M059J (cell line): ENCODE measurements at regions not wholly inside any gene's neighbourhood (a gene's known extent, or its start where the extent isn't known, plus 50 kb on each side); places are given as distances from the start of the nearest gene placed in this dataset.
"Not testable (repeated sequence)": the region's sequence is repeated elsewhere in the genome, so short reads cannot be mapped to it uniquely, and the experiment has no call there.

Experiments
- DNase-seq: peaks from one replicate; pipeline ENCODE4 v3.0.0-alpha.2; 2012; ENCODE audit warnings: low read depth

DNA sequence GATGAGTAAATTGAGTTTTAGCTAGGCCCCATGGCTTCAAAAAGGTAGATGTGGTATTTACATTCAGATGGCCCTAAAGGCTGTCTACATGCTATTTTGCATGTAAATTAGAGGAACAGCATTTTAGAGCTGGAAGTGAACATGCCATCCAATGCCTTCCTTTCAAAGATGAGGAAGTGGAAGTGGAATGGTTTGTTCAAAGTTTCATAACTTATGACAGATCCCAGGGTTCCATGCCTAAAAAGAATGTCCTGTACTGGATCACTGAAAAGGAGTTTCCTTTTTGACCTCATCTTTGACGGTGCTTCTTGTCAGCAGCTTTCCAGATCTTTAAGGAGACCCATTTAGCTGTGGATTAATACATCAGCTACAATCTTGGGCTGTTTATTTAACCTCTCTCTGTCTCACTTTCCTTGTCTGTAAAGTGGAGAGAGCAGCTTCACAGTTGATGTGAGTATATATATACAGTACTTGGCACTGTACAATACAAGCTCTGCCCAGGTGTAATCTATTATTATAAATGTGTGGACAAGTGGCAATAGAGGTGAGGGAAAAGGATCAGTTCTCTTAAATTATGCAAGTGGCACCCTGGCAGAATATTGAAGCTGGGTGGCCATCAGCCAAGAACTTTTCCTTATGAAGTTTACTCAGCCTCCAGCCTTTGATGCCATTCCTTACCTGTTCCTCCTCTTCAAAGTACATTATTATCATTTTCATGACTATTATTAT lies 68.7 kb upstream of the GOLGA8B start:
- no peak for DNase-seq

DNA sequence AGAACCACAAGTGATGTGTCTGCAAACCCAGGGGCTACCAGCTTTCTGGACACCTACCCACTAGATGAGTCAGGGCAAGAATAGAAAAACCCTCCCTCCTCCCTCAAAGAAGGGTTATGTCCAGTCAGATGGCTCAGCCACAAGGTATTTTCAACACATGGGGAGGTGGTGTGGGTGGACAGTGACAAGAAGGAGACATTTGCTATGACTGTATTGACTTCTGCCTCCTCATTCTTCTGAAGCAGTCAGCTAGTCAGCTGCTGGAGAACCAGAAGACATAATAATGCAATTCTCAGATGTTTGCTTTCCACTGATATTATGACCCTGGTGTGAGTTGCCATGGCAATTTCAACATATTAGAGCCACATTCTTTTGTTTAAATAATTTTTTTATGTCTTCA lies 66.7 kb upstream of the GOLGA8B start:
- DNase-seq, result peak; percentile 41

DNA sequence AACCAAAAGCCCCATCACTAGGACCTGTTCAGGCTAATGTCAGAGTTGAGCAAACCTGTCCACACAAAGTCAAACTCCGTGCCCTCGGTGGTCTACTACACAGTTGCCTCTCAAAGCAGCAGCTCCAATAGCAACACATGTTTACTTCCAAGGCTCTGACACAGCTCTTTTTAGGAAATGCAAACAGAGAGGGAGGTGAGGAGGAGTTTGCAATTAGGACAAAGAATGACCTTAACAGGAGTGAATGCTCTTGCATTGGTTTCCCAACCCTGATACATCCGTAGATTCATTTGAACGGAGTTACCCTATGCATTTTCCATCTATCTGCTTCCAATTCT lies 64.8 kb upstream of the GOLGA8B start:
- DNase-seq, result no peak

DNA sequence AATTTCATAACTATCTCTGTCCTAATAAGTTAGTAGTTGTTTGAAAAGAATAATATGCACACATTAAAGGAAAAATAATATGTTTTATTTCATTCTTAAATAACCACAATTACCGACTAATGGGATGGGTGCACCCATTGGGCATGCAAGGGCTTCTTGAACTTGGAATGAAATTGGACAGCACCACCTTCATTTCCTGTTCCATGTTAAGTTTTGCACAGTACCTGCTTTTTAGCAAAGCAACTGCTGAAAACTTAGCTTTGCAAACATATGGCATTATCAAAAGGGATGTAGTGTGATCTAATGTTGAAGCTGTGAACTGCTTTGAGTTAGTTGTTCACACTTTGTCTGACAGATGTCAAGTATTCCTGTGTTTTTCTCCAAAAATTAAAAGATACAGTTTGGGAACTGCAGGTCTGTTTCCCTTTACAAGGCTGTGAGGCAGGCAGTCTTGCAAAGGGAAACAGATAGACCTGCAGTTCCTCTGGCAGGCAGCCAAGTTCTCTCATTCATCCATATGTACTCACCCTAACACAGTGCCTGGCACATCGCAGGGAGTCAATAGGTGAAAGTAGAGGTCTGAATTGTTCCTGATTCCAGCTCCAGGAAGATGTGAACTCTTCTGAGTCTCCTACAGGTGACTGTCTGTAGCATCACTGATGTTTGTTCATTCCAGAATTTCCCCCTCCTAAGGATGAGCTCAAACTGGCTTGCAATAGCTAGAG lies 64.3 kb upstream of the GOLGA8B start:
- DNase-seq, result no peak

DNA sequence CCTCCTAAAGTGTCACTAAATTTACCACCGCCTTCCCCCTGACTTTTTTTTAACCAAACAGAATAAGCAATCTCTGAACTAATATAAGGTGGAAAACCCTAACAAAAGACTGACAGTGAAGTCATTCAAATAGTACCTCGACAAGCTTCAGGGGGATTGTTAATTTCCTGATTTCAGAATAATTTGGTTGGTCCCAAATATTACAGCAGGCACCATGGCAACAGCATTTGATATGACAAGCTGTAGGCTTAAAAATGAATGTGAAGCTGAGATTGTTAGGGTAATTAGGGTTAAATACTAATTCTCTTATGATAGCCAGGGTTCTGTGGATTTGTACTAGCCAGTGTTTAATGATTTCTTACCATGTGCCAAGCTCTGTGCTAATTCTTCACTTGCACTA lies 63.5 kb upstream of the GOLGA8B start:
- no peak for DNase-seq

DNA sequence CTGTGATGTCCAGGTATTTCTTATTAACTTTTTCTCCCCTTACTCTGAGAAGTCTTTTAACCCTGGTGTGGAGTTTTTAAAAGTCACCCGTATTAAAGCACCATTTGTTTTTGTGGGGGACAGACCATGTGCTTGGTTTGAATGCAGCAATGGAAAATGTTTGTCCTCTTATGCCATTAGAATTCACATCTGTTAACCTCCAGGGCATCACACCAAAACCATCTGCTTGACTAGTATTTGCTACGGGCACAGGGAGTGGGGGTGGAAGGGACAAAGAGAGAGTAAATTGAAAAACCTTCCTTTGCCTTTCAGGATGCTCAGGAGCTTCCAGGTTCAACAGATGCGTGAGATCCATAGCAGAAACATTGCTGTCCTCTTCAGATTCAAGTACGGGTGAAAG lies 61.4 kb upstream of the GOLGA8B start:
- no peak for DNase-seq

DNA sequence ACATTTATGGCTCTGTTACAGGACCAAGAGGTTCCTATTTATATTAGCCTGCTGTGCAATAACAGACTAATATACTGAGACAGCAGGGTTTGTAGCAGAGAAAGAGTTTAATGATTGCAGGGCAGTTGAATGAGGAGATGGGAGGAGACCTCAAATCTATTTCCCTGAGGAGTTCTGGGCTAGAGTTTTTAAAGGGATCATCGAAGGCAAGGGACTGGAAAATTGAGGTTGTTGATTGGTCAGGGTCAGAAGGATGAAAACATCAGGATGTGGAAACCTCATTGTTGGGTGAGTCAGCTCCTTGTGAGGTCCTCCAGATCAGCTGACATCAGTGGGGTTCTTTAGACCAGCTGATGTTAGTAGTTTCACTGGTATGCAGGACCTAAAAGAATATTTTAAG lies 60.6 kb upstream of the GOLGA8B start:
- DNase-seq, result peak; percentile 81

DNA sequence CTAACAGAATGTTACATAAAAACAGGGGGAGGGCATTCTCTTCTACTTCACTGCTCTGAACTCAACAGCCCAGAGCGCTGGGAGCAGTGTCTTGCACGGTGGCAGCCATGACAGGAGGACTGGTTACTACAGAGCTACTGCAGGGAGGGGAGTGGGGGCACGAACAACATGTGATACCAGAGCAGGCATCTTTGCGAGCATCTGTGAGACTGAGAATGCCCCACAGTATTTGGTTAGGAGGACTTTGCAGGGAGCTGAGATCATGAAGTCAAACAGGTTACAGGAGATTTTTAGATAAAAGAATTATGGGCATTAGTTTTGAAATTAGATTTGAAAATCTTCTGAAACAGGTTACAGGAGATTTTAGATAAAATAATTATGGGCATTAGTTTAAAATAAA lies 58.8 kb upstream of the GOLGA8B start:
- DNase-seq, result no peak

DNA sequence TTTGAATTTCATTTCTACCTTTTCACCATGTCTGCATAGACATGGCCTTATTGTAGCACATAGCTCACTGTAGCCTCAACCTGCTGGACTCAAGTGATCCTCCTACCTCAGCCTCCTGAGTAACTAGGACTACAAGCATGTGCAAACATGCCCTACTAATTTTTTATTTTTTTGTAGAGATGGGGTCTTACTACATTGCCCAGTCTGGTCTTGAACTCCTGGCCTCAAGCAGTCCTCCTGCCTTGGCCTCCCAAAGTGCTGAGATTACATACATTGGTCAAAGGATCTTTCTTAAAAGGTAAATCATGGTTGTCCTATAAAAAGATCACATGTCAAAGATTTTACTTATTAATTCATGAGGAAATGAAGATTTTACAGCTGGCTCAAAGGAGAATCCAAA lies 57.2 kb upstream of the GOLGA8B start:
- no peak for DNase-seq

DNA sequence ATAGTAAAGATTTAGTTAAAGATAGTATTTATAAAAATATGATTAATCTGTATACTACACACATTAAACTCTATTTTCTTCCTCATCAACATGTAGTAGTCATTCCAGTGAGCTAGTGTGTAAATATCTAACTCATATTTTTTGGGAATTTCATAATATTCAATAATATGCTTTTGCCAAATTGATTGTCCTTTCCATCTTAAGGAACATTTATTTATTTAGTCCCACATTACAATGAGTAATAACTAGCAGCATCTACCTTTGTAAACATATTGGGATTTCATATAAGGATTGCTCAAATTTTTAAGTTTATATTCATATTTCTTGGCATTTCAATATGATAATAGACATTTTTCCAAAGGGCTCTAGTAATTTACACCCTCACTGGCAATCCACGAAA lies 53.9 kb upstream of the GOLGA8B start:
- no peak for DNase-seq

DNA sequence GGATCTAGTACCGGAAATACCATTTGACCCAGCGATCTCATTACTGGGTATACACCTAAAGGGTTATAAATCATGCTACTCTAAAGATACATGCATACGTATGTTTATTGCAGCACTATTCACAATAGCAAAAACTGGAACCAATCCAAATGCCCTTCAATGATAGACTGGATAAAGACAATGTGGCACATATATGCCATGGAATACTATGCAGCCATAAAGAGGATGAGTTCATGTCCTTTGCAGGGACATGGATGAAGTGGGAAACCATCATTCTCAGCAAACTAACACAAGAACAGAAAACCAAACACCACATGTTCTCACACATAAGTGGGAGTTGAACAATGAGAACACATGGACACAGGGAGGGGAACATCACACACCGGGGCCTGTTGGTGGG lies 50.2 kb upstream of the GOLGA8B start:
- DNase-seq, result not testable (repeated sequence)
